Retinal pigment epithelial cell (primary cell): ENCODE measurements at regions not wholly inside any gene's neighbourhood (a gene's known extent, or its start where the extent isn't known, plus 50 kb on each side); places are given as distances from the start of the nearest gene placed in this dataset.

Experiments
- DNase-seq: peaks from one replicate; pipeline ENCODE4 v3.0.0-alpha.2; 2010; ENCODE audit warnings: low read depth
- H3K4me3 ChIP-seq: 2 replicates; pipeline ENCODE4 v1.5.1; 2011; ENCODE audit warnings: mild to moderate bottlenecking, low read length, control low read depth, moderate library complexity
- TF ChIP-seq, protein P1 (sequence below): conservative IDR thresholded peaks from 2 replicates; pipeline ENCODE4 v1.5.1; 2011; ENCODE audit warnings: low read depth, low read length, control low read depth, inconsistent platforms

DNA sequence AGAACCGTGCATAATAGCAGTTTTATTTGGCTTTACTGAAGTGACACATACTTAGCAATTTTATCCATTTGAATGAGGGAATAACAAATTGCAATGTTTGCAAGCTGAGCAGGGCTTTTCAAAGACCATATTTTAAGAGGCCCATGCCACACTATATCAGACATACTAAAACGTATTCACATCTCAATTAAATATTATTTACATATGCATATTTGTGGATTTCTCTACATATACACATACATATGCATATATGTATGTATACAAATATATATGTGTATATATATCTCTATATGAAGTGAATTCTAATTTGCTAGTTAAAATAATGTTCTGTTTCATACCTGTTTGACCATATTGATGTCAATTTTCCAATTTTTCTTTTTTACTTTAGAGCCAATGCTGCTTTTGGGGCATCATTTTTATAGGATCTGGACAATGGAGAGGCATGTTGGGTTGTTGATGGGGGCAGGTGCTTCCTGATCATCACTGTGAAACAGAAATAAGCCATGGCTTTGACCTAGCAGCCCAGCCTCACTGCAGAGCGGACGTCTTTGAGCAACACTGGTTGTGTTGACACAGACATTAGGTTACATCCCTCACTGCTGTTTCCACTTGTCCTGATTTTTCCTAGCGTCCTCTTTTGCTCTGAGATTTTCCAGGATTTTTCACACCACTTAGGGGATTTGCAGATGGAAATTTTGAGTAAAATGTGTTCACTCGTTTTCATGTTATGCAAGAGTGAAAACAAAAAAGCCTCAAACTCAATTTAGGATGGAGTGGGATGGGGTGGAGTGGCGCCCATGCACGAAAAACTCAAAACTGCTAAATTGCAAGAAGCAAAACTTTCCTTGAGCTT is 56.9 kb downstream of the RDH14 start:
- DNase-seq, result no peak
- no peak overlapping the region for H3K4me3 ChIP-seq
- TF ChIP-seq, protein P1, sequence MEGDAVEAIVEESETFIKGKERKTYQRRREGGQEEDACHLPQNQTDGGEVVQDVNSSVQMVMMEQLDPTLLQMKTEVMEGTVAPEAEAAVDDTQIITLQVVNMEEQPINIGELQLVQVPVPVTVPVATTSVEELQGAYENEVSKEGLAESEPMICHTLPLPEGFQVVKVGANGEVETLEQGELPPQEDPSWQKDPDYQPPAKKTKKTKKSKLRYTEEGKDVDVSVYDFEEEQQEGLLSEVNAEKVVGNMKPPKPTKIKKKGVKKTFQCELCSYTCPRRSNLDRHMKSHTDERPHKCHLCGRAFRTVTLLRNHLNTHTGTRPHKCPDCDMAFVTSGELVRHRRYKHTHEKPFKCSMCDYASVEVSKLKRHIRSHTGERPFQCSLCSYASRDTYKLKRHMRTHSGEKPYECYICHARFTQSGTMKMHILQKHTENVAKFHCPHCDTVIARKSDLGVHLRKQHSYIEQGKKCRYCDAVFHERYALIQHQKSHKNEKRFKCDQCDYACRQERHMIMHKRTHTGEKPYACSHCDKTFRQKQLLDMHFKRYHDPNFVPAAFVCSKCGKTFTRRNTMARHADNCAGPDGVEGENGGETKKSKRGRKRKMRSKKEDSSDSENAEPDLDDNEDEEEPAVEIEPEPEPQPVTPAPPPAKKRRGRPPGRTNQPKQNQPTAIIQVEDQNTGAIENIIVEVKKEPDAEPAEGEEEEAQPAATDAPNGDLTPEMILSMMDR, result no peak

- TF ChIP-seq, protein P1, result no peak
- no peak for DNase-seq
- no peak overlapping the region for H3K4me3 ChIP-seq
Observed at GRCh38 chr2:18502142-18502541, 58.3 kb downstream of the RDH14 start.

DNA sequence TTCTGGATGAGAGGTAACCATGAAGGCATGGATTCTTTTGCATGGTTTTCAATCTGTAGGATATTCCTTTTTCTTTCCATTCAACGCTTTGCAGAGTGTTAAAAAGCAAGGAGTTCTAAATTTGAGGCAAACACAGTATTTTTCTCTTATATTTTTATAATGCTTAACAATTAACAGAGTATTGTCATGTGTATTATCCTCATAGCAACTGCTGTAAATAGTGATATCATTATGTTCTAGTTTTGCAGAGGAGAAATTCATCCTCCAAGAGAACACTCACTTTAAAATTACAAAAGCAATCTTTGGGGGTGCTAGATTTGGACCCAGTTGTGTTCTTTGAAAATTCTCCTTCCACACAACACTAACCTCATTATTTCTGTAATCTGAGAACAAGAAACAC is 58.7 kb downstream of the RDH14 start:
- no peak overlapping the region for H3K4me3 ChIP-seq
- TF ChIP-seq, protein P1, result no peak
- DNase-seq, result no peak

GRCh38 chr2:18501156-18501555 is 59.3 kb downstream of the RDH14 start:
- H3K4me3 ChIP-seq, result no peak overlapping the region
- TF ChIP-seq, protein P1, result no peak
- DNase-seq, result no peak

DNA sequence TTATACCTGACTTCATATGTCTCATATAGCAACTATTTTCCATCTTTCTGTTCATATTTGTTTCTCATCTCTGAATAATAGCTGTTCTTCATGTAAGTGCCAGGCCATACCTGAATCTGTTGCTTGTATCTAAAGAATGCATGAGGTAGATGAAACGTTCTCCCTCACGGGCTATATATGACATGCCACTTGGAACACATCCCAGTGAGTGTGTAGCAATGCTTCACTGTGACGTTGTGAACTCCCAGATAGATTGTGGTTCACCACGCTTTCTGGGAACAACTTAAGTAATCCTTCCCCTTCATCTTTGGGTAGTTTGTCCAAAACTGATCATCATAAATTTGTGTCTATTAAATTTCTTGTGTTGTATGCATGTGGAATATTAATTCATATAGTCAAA is 60.1 kb downstream of the RDH14 start:
- no peak for DNase-seq
- H3K4me3 ChIP-seq, result no peak overlapping the region
- TF ChIP-seq, protein P1, result no peak

- TF ChIP-seq, protein P1, result no peak
- no peak overlapping the region for H3K4me3 ChIP-seq
- no peak for DNase-seq
Observed at GRCh38 chr2:18498531-18498930, 61.9 kb downstream of the RDH14 start.

DNA sequence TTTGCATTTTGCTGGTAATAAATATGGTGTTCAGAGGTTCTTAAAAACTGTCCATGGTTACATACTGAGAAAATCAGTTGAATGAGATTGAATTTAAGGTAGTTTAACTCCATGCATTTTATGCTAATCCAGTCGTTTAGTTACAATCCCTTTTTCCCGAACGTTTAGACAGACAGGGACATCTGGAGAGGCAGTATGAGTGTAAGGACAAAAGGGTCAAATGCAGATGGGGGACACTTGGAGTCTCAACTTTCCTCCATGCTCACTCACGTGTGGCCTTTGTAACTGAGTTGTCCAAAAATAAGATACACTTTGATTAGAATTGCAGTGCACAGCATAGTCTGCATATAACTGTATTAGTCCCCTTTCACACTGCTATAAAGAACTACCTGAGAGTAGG is 63.9 kb downstream of the RDH14 start:
- DNase-seq, result no peak
- TF ChIP-seq, protein P1, result no peak
- H3K4me3 ChIP-seq, result no peak overlapping the region
